LNCaP clone FGC (cell line): ENCODE measurements at regions not wholly inside any gene's neighbourhood (a gene's known extent, or its start where the extent isn't known, plus 50 kb on each side); places are given as distances from the start of the nearest gene placed in this dataset.

Experiments used
- DNase-seq: peaks from one replicate; pipeline ENCODE4 v3.0.0-alpha.2; 2011; ENCODE audit warnings: low read depth
- H3K4me3 ChIP-seq: 2 replicates; pipeline ENCODE4 v1.5.1; 2011; ENCODE audit warnings: mild to moderate bottlenecking, low read depth, low read length, control low read depth
- CTCF ChIP-seq: IDR thresholded peaks from 2 replicates; pipeline ENCODE4 v1.5.1; 2012; ENCODE audit warnings: mild to moderate bottlenecking; ENCODE audit not compliant: control insufficient read depth, insufficient read depth; ENCODE audit errors: extremely low read depth

- H3K4me3 ChIP-seq: no peak overlapping the region
- DNase-seq: no peak
- TF ChIP-seq CTCF: no peak
Observed at GRCh38 chr18:77380695-77381094, 131.0 kb downstream of the GALR1 start.

- no peak for DNase-seq
- no peak for TF ChIP-seq CTCF
- H3K4me3 ChIP-seq: no peak overlapping the region
Observed at GRCh38 chr18:77392321-77392720, 142.7 kb downstream of the GALR1 start.

GRCh38 chr18:77393519-77393918, 143.9 kb downstream of the GALR1 start:
- no peak for DNase-seq
- no peak for TF ChIP-seq CTCF
- no peak overlapping the region for H3K4me3 ChIP-seq

GRCh38 chr18:77395953-77396352, 146.3 kb downstream of the GALR1 start:
- no peak for DNase-seq
- H3K4me3 ChIP-seq: no peak overlapping the region
- no peak for TF ChIP-seq CTCF

GRCh38 chr18:77397056-77397455, 147.4 kb downstream of the GALR1 start:
- no peak overlapping the region for H3K4me3 ChIP-seq
- no peak for DNase-seq
- TF ChIP-seq CTCF: no peak

GRCh38 chr18:77397617-77398016, 148.0 kb downstream of the GALR1 start:
- no peak for DNase-seq
- no peak overlapping the region for H3K4me3 ChIP-seq
- no peak for TF ChIP-seq CTCF

- TF ChIP-seq CTCF: no peak
- DNase-seq: no peak
- H3K4me3 ChIP-seq: no peak overlapping the region
Observed at GRCh38 chr18:77400561-77400960, 150.9 kb downstream of the GALR1 start.
